T-helper 1 cell treated with Interleukin-12 subunit alpha and Interleukin-12 subunit beta and Interleukin-4 antibody, amounts not matched to agents 30 ng/mL and 1 ng/mL, for 36 hours (primary cell): ENCODE measurements at regions not wholly inside any gene's neighbourhood (a gene's known extent, or its start where the extent isn't known, plus 50 kb on each side); places are given as distances from the start of the nearest gene placed in this dataset.

Experiments used
- intact Hi-C: fragments of 100-400 bp; cut with micrococcal nuclease; formaldehyde crosslinking; loops from one replicate; pipeline ENCODE4 v1.15.1; 2024

DNA sequence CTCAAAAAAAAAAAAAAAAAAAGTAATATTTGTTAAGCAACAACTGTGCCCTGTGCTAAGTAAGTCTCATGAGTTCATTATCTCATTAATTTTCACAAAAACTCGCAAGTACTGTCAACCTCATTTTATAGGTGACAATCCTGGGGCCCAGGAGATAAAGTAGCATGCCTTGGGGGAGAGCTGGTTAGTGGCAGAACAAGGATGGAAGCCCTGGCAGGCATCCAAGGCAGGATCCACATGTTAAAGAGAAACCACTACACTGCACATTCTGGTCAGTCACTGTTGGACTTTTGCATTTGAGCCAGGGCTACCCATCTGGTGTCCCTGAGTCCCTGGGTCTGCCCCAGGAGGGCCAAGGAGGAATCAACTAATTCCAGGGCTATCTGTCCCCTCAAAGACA, 54.6 kb downstream of the ZFP36L2 start:
- intact Hi-C loops = loop anchor here (10.0 kb wide), 1 partner anchor 1067 kb away; no protein-coding TSS in a partner anchor

DNA sequence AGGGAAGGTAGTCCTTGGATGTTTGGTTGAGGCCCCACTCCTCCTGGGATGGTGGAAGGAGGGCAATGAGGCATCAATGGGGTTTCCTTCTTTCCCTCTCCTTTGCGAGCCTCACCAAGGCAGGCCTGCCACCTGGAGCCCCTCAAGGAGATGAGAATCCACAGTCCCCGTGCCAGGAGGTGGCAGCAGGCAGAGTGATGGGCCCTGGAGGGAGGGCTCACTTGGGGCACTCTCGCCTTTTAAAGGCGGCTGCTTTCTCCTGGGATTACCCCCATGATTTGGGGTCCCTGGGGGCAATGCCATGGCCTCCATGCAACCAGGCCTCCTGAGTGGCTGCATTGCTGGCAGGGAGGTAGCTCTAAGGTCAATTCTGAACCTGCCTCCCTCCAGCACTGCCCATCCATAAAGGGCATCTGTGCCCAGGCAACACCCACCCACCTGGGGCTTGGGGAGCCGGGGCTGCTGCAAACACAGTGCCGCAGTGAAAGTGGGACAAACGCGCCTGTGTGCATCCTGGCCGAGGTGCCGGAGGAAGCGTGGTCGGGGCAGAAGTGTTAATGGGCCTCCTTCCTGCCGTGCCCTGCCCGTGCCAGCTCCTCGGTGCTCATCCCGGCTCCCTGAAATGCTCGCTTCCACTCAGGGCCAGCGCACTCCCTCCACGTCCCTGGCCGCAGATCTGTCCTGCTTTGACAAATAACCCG, 55.9 kb downstream of the ZFP36L2 start:
- intact Hi-C loops = loop anchor here (1.0 to 10.0 kb wide), 2 partner anchors 11 to 1066 kb away; no protein-coding TSS in a partner anchor

DNA sequence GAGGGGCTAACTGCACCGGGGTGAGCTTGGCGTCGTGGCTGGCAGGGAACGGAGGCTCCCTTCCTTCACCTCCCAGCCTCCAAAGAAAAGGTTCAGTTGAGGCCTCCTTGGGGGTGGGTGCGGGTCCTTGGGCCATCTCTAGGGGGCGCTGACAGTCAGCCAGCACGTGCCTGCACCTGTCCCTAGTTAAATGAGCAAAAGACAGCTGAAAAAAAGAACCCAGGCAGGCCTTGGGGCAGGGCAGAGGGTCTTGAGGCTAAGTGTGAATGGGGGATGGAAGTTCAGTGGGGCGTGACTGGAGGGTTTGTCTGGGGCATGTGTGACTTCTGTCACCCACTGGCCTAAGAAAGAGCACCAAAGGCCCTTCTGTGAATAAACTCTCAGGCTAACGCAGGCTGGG, 56.4 kb downstream of the ZFP36L2 start:
- intact Hi-C loops = loop anchor here (1.0 to 10.0 kb wide), 2 partner anchors 11 to 1065 kb away; no protein-coding TSS in a partner anchor

DNA sequence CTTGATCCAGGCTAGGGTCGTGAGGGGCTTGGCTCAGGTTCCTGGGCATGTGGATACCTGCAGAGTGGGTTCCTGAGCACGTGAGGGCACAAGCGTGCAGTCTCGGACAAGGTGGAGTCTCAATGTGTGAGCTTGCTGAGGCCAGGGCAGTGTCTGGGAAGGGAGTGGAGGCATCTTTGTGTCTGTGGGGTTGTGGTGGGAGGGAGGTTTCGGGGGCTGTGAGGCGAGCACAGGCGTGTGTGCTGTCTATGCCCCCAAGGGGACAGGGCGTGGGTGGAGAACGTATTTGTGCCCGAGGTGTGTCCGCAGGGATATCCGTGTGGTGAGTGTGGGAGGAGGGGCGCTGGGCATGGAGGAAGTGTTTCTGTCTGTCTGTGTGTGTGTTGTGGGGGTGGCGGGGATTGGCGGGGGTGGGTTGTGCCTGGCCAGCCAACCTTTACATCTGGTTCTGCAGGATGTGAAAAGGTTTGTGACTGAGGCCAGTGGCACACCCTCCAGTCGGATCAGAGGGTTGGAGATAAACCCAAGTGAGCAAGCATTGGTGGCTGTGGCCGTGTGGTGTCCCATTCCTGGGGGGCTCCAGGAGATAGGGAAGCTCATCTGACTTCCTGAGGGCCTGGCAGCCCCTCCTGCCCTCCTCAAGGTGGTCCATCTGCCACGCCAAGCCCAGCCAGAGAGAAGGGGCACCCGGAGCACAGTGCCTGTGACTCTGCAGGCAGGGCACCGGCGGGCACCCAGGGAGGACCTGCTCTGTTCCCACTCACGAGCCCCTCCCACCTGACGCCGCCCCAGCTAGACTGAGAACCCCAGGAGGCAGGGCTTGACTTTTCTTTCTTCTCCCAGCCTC, 57.1 kb downstream of the ZFP36L2 start:
- intact Hi-C loops = no loop called here

DNA sequence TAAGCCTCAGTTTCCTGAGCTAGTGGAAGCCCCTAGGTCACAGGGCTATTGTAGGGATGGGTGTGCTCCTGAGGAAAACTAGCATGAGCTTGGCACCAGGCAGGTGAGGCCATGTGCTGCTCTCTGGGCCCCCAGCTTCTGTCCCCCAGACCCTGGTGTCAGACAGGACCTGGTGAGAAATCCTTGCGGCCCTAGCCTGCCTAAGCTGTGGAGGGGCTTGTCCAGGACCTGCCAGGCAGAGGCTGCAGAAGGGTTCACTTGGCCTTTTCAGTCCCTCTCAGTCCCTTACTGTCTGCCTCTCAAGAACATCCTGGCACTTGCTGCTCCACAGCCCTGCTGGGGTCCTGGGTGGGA, 58.4 kb downstream of the ZFP36L2 start:
- intact Hi-C loops = no loop called here

DNA sequence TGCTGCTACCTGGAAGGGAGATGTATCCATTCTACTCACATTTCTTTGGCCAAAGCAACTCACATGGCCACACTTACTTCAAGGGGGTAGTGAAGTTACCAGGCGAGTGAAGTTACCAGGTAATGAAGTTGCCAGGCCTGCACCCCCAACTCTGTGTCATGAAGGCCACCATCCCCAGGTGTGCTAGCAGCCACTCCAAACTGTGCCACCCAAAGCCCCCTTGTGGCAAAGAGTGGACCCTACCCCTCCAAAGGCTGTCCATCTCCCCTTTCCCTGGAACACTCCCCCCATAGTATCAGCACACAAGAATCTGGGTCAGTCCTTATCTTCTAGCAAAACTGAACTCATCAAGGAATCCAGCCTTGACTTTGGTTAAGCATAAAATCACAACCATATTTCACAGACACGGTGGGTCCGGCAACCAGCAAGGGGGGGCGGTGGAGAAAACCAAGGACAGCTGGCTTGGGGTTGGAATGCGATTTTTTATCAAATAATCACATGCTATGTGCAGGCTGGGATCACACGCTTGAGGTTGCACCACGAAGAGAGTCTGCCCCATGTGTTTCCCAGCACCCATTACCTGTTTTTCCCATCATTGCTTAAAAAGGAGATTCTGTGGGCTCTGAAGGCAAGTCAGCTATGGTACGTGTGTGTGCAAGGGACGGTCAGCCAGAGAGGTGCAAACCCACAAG, 60.9 kb downstream of the ZFP36L2 start:
- intact Hi-C loops = no loop called here

DNA sequence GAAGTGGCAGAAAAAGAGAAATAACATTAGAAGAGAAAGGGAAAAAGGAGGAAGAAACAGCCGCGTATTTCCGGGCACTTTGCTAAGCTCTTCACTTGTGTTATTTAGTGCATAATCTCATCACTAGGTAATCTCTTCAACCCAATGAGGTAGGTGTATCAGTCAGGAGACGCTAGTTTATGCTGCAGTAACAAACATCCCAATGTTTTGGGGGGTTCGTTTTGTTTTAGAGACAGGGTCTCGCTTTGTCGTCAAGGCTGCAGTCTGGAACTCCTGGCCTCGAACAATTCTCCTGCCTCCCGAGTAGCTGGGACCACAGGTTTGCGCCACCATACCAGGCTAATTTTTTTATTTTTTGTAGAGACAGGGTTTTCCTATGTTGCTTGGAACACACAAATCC, 61.7 kb downstream of the ZFP36L2 start:
- intact Hi-C loops = no loop called here

DNA sequence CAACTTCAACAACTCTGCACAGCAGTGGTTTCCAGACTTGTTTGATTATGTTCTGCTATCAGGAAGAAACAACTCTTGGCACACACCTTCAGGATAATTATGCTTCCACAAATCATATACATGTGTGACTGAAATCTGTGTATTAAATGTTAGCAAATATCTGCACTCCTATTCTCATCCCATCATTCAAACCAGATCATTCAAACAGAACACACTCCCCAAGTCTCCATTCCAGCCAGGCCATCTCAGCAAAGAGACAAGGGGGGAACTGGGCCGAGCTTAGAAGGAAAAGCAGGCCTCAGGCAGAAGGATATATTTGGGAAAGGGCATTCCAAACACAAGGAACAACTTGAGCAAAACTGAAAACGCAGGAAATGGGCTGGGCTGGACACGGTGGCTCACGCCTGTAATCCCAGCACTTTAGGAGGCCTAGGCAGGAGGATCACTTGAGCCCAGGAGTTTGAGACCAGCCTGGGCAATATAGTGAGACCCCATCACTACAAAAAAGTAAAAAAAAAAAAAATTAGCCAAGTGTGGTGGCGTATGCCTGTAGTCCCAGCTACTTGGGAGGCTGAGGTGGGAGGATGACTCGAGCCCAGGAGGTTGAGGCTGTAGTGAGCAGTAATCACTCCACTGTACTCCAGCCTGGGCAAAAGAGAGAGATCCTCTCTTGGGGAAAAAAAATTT, 62.7 kb downstream of the ZFP36L2 start:
- intact Hi-C loops = no loop called here

DNA sequence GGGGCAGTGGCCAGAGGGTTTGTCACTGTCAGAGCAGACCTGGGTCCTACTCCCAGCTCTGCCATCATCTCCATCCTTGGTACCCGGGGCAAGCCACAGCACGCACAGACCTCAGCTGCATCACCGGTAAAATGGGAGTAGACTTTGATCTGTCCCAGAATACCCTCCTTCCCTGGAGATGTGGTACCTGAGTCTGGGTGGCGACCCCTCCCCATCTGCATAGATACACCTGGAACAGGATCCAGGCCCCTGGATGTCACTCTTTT, 64.0 kb downstream of the ZFP36L2 start:
- intact Hi-C loops = no loop called here

DNA sequence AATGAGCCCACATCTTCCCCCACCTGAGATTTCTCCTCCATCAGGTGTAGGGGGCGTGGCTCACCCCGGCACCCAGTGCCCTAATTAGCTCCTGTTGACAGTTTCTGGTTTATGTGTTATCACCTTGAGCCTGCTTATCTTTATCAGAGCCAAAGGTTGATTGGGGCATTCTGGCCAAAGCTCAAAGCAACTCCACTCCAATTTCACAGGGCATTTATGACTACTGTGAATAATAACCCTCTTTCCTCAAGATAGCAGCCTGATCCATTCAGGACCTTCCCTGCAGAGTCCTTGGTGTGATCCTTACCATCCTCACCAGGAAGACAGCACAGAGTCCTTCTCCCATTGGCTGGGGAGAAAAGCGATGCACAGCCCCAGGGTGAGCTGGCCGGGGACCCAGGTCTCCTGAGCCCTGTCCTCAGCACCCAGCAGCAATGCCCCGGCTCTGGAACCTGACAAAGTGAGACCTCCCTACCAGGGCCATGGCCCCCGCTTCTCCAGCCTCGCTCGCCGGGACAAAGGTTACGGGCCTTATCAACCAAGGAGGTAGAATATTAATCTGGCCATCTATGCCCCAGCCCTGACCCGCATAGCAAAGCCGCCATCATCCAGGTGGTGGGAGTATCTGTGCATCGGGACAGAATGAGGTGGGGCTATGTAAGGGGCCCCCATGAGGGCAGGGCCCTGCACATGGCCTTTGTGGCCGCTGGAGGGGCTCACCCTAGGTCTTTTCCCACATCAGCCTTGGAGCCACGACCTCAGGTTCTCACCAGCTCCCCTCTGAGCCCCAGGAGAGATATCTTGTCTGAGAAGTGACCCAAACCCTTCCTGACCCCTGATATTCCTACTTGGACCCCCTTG, 64.5 kb downstream of the ZFP36L2 start:
- intact Hi-C loops = no loop called here

DNA sequence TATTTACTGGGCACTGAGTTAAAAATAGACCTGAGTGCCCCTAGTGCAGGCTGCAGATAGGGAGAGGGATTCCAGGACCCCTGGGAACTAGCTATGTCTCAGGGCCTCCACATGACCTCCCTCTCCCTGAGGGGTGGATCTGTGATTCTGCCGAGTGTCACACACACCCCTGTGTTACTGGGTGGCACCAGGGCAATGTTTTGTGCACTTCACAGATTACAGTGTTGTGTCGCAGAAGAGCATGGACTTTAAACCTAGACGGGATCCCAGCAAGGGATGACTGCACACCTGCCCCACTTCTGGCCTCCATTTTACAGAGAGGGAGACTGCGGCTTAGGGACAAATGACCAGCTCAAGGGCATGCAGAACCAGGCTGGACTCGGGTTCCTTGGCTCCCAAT, 65.6 kb downstream of the ZFP36L2 start:
- intact Hi-C loops = no loop called here

DNA sequence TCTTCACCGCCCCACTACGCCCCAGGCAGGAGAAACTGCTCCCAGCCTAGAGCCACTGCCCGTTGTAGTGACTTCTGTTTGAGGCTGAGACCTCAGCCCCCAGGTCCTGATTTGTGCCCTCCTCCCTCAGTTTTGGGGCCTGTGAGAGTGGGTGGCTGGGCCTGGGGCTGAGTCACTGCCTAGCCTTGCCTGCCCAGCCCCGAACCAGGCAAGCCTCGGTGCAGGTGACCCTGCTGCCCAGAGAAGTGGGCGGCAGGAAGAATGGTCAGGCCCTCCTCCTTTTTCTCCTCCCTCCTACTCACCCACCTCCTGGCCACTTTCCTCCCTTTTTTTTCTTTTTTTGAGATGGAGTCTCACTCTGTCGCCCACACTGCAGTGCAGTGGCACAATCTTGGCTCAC, 66.6 kb downstream of the ZFP36L2 start:
- intact Hi-C loops = loop anchor here (1.0 kb wide), 8 partner anchors 10 to 67 kb away; partner anchors contain the start of gene ZFP36L2

DNA sequence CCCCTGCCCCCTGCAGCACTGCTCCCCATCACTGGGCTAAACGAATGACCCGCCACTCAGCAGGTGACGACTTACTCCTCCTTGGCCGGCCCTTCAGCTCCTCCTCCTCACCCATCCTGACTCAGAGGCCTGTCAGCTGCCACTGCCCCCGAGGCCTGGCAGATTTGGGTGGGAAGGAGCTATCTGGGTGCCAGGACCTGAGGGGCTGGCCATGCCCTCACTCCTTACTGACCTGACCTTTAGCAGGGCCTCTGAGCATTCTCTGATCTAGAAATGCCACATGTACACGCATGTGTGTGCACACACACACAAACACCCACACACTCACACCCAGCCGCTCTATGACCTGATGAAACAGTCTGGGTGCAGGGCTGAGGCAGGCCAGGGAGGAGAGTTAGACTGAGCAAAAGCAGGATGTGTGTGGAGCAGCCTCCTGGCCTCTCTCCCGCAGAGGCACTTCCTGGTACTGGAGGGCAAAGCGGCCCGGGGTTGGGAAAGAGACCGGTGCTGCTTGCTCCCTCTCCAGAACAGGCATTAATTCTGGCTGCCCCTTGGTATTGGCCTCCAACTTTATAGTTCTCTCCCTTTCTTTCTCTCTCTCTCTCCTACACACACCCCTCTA, 68.0 kb downstream of the ZFP36L2 start:
- intact Hi-C loops = loop anchor here (1.0 kb wide), 3 partner anchors 24 to 348 kb away; no protein-coding TSS in a partner anchor

DNA sequence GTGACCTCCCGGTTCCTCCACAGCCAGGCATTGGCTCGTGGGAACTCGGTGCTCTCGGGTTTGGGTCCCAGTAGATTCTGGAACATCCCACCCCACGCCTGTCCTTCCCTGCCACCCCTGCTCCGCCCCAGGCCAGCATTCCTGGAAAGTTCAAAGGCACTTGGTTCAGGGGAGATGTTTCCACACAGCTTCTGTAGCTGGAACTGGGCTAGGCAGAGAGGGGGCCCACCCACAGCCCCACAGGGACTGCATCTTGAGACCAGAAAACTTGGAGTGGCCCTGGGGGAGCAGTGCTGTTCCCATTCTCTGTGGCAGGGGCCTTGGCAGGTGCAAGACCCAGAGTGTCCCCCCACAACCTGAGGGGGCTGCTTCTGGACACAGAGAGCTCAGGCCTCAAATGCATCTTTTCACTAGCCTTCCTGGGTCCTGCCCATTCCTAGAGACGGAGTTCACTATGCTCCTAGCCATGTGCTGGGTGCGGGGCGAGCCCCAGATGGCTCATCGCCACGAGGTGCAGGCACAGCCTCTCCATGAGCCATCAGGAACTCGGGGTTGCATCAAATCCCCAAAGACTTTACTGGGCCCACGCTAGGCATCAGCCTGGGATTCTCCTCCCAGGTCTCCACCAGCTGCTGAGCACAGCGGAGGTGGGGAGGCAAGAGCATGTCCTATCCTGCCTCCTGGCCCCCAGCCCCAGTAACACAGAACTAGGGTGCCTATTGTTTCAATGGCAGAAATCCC, 68.7 kb downstream of the ZFP36L2 start:
- intact Hi-C loops = loop anchor here (1.0 kb wide), 3 partner anchors 23 to 347 kb away; no protein-coding TSS in a partner anchor

DNA sequence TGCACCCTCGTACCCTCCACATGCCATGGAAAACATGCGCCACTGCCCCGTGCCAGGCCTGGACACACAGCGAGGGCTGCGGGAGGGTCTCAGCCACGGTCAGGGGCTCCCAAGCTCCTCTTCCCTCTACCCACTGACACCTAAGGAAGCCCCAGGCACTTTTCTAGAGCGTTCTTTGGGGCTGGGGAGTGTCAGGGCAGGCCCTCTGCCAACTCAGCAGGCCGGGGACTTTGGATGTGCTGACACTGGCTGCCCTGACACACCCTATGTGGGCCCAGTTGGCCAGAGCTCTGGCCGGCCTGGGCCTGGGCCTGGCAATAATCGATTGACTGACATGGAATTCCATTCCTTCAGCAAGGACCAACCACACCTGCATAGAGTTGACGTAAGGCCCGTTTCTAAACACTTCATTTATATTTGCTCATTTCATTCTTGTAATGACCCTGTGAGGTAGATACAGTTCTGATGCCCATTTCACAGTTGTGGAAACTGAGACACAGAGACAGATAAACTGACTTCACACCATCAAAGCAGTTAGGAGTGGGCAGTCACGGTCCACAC, 70.5 kb downstream of the ZFP36L2 start:
- intact Hi-C loops = no loop called here

DNA sequence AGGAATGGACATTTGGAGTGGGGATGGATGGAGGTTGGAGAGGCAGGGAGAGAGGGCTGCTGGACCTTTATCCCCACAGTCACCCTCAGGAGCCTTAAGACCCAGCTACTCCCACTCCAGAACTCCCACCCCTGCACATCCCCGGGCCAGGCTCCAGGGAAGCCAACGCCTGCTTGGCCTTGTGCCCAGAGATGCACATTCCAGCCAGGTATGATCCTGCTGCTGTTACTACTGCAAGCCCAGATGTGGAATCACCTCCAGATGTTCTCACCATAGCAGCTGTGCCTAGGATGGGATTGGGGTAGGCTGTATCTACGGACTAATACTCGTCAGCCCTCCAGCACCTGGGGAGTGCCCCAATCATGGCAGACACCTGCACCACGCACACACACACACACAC, 71.7 kb downstream of the ZFP36L2 start:
- intact Hi-C loops = loop anchor here (5.0 kb wide), 1 partner anchor 1307 kb away; no protein-coding TSS in a partner anchor

DNA sequence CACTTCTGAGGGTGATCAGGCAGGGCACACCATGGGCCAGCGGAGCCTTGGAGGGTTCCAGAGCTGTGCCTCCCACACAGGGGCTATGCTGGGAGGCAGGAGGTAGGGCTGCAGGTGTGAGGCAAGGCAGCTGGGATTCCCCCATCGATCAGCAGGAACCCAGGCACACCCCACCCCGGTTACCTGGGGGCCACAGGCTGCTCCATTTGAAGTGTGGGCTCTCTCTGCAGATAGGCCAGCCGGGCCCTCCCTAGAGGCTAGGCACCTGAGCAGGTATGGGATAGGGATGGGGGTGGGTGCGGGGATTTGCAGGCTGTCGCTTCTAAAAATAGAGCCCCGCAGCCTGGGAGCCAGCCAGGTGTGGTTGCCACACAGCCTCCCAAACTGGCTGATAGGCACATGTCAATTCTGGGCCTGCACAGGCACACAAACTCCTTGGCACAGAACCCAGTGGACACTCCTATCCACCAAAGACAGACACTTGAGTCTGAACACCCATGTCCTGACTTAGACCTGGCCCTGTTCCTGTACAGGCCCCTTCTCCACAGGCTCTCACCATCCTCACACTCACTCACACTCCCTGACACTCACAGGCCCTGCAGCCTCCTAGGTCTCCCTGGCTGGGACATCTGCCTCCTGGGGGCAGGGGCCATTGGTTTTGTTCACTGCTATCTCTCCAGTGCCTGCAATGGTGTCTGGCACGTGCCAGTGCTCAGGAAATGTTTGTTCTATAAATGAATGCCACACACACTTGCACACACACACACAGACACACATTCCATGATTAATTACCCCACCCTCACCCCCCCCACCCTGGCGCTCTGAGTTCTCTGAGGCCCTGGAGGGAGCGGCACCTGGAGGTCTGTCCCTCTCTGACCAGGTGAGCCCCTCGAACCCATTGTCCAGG, 73.4 kb downstream of the ZFP36L2 start:
- intact Hi-C loops = loop anchor here (5.0 kb wide), 1 partner anchor 1306 kb away; no protein-coding TSS in a partner anchor

DNA sequence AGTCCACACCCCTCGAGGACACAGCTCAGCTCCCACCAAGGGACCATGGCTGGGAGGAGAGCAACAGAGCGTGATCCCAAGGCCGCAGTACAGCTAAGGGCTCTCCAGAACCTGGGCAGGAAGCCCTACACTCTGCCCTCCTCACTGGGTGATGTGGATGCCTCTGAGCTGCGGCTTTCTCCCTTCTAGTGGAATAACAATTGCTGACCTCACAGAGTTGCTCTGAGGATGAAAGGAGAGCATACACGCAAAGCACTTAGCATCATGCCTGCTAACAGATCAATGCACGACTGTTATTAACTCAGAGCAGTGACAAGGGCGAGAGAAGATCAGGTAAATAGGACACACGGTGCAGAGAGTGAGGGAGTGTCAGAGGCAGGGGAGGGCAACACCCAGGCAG, 74.2 kb downstream of the ZFP36L2 start:
- intact Hi-C loops = loop anchor here (5.0 kb wide), 1 partner anchor 1305 kb away; no protein-coding TSS in a partner anchor
